Gastroesophageal sphincter (tissue), 4 donors: ENCODE measurements at regions not wholly inside any gene's neighbourhood (a gene's known extent, or its start where the extent isn't known, plus 50 kb on each side); places are given as distances from the start of the nearest gene placed in this dataset.

Source experiments
- ATAC-seq: fragments of 150-250 bp; one replicate; pipeline ENCODE4 v1.9.1; 2016; ENCODE audit warnings: mild to moderate bottlenecking, moderate library complexity
- H3K27ac ChIP-seq, 4 donors: fragments of 200-600 bp; sonication (generic) in 3 of 4; 1 replicate in 3 of 4; 2 replicates in 1 of 4; pipeline ENCODE4 v1.5.1; 2016 to 2019
- H3K27me3 ChIP-seq: fragments of 200-600 bp; sonication (generic); one replicate; pipeline ENCODE4 v1.5.1; 2019
- H3K36me3 ChIP-seq, 2 donors: fragments of 200-600 bp; sonication (generic); one replicate each; pipeline ENCODE4 v1.5.1; 2019; ENCODE audit warnings: control low read depth in 1 of 2
- H3K4me1 ChIP-seq, 3 donors: fragments of 200-600 bp; sonication (generic); 1 replicate in 2 of 3; 2 replicates in 1 of 3; pipeline ENCODE4 v1.5.1; 2016 to 2019; ENCODE audit warnings: control low read depth in 2 of 3
- H3K4me3 ChIP-seq, 2 donors: fragments of 200-600 bp; sonication (generic); one replicate each; pipeline ENCODE4 v1.5.1; 2019; ENCODE audit warnings: mild to moderate bottlenecking in 1 of 2, moderate library complexity in 1 of 2
- H3K9me3 ChIP-seq, 3 donors: fragments of 200-600 bp; sonication (generic); one replicate each; pipeline ENCODE4 v1.5.1; 2017 to 2019; ENCODE audit warnings: control low read depth in 2 of 3
- CTCF ChIP-seq, 4 experiments: fragments of 200-600 bp in 2 of 4; fragments of 450-650 bp in 2 of 4; sonication (generic) in 1 of 4; IDR thresholded peaks; one replicate each; pipeline ENCODE4 v1.5.1; 2017 to 2019; ENCODE audit warnings: antibody characterized with exemption in 4 of 4, mild to moderate bottlenecking in 2 of 4, moderate library complexity in 2 of 4
- EP300 ChIP-seq: sonication (generic); formaldehyde crosslinking; IDR thresholded peaks from one replicate; pipeline ENCODE4 v1.6.1; 2017; ENCODE audit warnings: antibody characterized with exemption, mild to moderate bottlenecking
- POLR2A ChIP-seq, 2 donors: fragments of 450-650 bp; IDR thresholded peaks; one replicate each; pipeline ENCODE4 v1.6.1; 2017; ENCODE audit warnings: antibody characterized with exemption in 2 of 2, mild to moderate bottlenecking in 2 of 2, moderate library complexity in 1 of 2
- POLR2AphosphoS5 ChIP-seq: sonication (generic); formaldehyde crosslinking; IDR thresholded peaks from one replicate; pipeline ENCODE4 v1.6.1; 2017; ENCODE audit warnings: antibody characterized with exemption
- WGBS, 2 donors: methylation state at CpG; one replicate each; pipeline ENCODE4 v1.1.5; 2018; ENCODE audit warnings: low coverage in 1 of 2; 5-methylcytosine and 5-hydroxymethylcytosine counted together

DNA sequence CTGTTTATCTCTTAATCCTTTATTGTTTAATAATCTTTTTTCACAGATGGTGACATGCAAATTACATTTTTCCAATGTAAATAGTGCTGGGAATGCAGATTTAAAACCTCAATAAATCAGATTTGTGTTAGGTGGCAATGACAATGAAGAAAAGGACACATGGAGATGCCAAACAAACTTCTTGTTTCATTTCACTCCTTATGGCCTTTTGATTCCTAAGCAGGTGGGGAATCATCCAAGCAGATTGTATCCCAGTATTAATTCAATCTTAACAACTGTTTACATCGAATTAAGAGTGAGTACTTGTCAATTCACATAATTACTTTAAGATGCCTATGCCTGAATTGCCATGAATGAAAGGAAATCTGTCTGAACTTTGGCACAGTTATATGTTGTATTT lies 98.9 kb upstream of the RGS18 start:
- peaks cover 0 to 5% (median 0%) of the 10 kb centered on the region in 3 donors for H3K4me1 ChIP-seq
- 50 to 73% methylated on average over 1 of the region's 1 CpG for WGBS, 2 donors
- no peaks in the 10 kb centered on the region for H3K36me3 ChIP-seq
- TF ChIP-seq EP300 = no peak
- H3K27me3 ChIP-seq = no peaks in the 10 kb centered on the region
- H3K4me3 ChIP-seq = no peak overlapping the region
- ATAC-seq = no peak
- H3K27ac ChIP-seq = no peak overlapping the region
- H3K9me3 ChIP-seq = no peaks in the 10 kb centered on the region

DNA sequence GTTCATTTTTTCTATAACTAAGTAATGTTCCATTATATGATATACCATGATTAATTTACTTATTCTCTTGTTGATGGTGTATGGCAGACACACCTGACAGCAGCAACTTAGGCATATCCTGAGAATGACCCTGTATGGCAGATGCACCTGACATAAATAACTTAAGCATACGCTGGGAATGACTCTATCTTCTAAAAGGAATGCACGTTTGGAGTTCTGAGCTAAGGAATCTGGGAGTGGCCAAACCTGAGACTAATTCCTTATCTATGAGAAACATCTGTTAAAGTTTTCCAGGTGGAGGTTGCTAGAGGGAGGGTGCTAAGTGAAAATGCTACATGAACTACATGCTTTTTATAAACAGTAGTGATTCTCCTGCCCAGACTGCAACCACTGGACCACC lies 96.7 kb upstream of the RGS18 start:
- 53 to 56% methylated on average over 2 of the region's 2 CpGs for whole genome bisulfite sequencing, 2 donors
- Histone ChIP-seq H3K4me3 (no peak overlapping the region), H3K27ac (no peak overlapping the region), H3K9me3 (no peaks in the 10 kb centered on the region), H3K27me3 (no peaks in the 10 kb centered on the region), H3K4me1 (peaks cover 0 to 5% (median 0%) of the 10 kb centered on the region in 3 donors), H3K36me3 (no peaks in the 10 kb centered on the region)
- TF ChIP-seq CTCF (IDR thresholded peaks at IDR 0.05) (no peak), EP300 (no peak), POLR2A (IDR thresholded peaks at IDR 0.05) (no peak), POLR2AphosphoS5 (no peak)
- ATAC-seq = no peak

GRCh38 chr1:192065087-192065486 lies 93.2 kb upstream of the RGS18 start:
- Histone ChIP-seq H3K27ac (no peak overlapping the region), H3K4me1 (no peaks in the 10 kb centered on the region), H3K36me3 (no peaks in the 10 kb centered on the region), H3K4me3 (no peak overlapping the region), H3K9me3 (no peaks in the 10 kb centered on the region), H3K27me3 (no peaks in the 10 kb centered on the region)
- no peak for ATAC-seq
- no peak for TF ChIP-seq POLR2A (IDR thresholded peaks at IDR 0.05)
- TF ChIP-seq POLR2AphosphoS5 = no peak
- no peak for TF ChIP-seq EP300
- no peak for TF ChIP-seq CTCF (IDR thresholded peaks at IDR 0.05)
- 77 to 78% methylated on average over 3 of the region's 3 CpGs for WGBS, 2 donors

DNA sequence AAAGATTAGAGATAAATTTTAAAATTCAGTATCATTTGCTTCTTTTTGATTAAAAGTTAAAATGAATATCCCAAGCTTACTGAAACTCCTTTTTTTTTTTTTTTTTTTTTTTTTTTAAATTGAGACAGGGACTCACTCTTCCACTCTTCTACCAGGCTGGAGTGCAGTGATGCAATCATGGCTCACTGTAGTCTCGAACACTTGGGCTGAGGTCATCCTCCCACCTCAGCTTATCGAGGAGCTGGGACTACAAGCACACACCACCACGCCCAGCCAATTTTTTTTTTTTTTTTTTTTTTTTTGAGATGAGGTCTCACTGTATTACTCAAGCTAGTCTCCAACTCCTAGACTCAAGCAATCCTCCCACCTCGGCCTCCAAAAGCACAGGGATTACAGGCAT lies 92.1 kb upstream of the RGS18 start:
- Histone ChIP-seq H3K36me3 (no peaks in the 10 kb centered on the region), H3K27ac (no peak overlapping the region), H3K4me3 (no peak overlapping the region), H3K9me3 (no peaks in the 10 kb centered on the region), H3K4me1 (no peaks in the 10 kb centered on the region), H3K27me3 (no peaks in the 10 kb centered on the region)
- WGBS, 2 donors = 70 to 88% methylated on average over 2 to 3 of the region's 4 CpGs
- no peak for TF ChIP-seq POLR2A (IDR thresholded peaks at IDR 0.05)
- no peak for TF ChIP-seq CTCF (IDR thresholded peaks at IDR 0.05)
- TF ChIP-seq POLR2AphosphoS5 = no peak
- TF ChIP-seq EP300 = no peak
- no peak for ATAC-seq

GRCh38 chr1:192067360-192067759 lies 90.9 kb upstream of the RGS18 start:
- Histone ChIP-seq H3K4me3 (no peak overlapping the region), H3K27me3 (no peaks in the 10 kb centered on the region), H3K9me3 (no peaks in the 10 kb centered on the region), H3K4me1 (no peaks in the 10 kb centered on the region), H3K36me3 (no peaks in the 10 kb centered on the region), H3K27ac (no peak overlapping the region)
- 53 to 86% methylated on average over 1 to 2 of the region's 3 CpGs for whole genome bisulfite sequencing, 2 donors
- ATAC-seq = no peak
- TF ChIP-seq EP300 (no peak), POLR2AphosphoS5 (no peak), CTCF (IDR thresholded peaks at IDR 0.05) (no peak), POLR2A (IDR thresholded peaks at IDR 0.05) (no peak)

DNA sequence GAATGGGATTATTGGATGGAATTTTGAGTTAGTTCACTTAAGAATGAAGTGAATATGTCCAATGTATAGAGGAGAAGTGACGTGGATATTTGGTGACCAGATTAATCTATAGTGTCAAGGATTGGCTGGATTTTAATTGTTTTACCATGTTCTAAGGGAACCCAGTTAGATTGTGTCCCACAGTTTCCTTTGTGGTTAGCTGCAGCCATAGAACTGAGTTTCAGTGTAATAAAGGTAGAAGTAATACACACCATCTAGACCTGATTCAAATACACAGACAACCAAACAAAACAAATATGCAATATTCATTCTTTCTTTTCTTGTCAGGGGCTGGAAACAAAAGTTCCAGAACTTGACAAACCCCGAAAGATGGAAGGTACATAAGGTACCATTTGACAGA lies 88.0 kb upstream of the RGS18 start:
- Histone ChIP-seq H3K9me3 (no peaks in the 10 kb centered on the region), H3K4me1 (no peaks in the 10 kb centered on the region), H3K27ac (no peak overlapping the region), H3K4me3 (no peak overlapping the region), H3K36me3 (no peaks in the 10 kb centered on the region), H3K27me3 (no peaks in the 10 kb centered on the region)
- WGBS, 2 donors = 88 to 100% methylated on average over 2 of the region's 2 CpGs
- no peak for TF ChIP-seq CTCF (IDR thresholded peaks at IDR 0.05)
- no peak for TF ChIP-seq POLR2A (IDR thresholded peaks at IDR 0.05)
- TF ChIP-seq POLR2AphosphoS5 = no peak
- no peak for TF ChIP-seq EP300
- no peak for ATAC-seq
